CD1c-positive myeloid dendritic cell (primary cell): ENCODE measurements at regions not wholly inside any gene's neighbourhood (a gene's known extent, or its start where the extent isn't known, plus 50 kb on each side); places are given as distances from the start of the nearest gene placed in this dataset.
A peak's percentile ranks its signal among the peaks of the same experiment; 100 is the strongest.
"Not testable (repeated sequence)": the region's sequence is repeated elsewhere in the genome, so short reads cannot be mapped to it uniquely, and the experiment has no call there.

Experiments
- DNase-seq: peaks from one replicate; pipeline ENCODE4 v3.0.0-alpha.2; 2016; ENCODE audit errors: extremely low spot score

GRCh38 chr9:108456903-108457302 is 398.9 kb downstream of the ACTL7B start:
- no peak for DNase-seq

GRCh38 chr9:108445431-108446071 is 410.2 kb downstream of the ACTL7B start:
- no peak for DNase-seq

- no peak for DNase-seq
Measured at GRCh38 chr9:108444400-108445358, 411.1 kb downstream of the ACTL7B start.

GRCh38 chr9:108443741-108444140 is 412.0 kb downstream of the ACTL7B start:
- DNase-seq = no peak

GRCh38 chr9:108443019-108443633 is 412.7 kb downstream of the ACTL7B start:
- no peak for DNase-seq

- no peak for DNase-seq
Measured at GRCh38 chr9:108442627-108443018, 413.2 kb downstream of the ACTL7B start.

GRCh38 chr9:108441726-108442125 is 414.1 kb downstream of the ACTL7B start:
- DNase-seq = peak; percentile 32

GRCh38 chr9:108441251-108441650 is 414.5 kb downstream of the ACTL7B start:
- no peak for DNase-seq

- no peak for DNase-seq
Measured at GRCh38 chr9:108439947-108440346, 415.8 kb downstream of the ACTL7B start.

GRCh38 chr9:108437656-108438055 is 418.1 kb downstream of the ACTL7B start:
- DNase-seq = no peak

GRCh38 chr9:108436448-108436847 is 419.3 kb downstream of the ACTL7B start:
- peak; percentile 28 for DNase-seq

GRCh38 chr9:108434502-108434901 is 421.3 kb downstream of the ACTL7B start:
- DNase-seq = no peak

- no peak for DNase-seq
Measured at GRCh38 chr9:108434036-108434435, 421.8 kb downstream of the ACTL7B start.

GRCh38 chr9:108430655-108431054 is 425.1 kb downstream of the ACTL7B start:
- no peak for DNase-seq

- DNase-seq = no peak
Measured at GRCh38 chr9:108427751-108428150, 428.0 kb downstream of the ACTL7B start.

- not testable (repeated sequence) for DNase-seq
Measured at GRCh38 chr9:108426421-108426940, 429.3 kb downstream of the ACTL7B start.

GRCh38 chr9:108423433-108423832 is 432.4 kb downstream of the ACTL7B start:
- no peak for DNase-seq

GRCh38 chr9:108419379-108419778 is 436.4 kb downstream of the ACTL7B start:
- no peak for DNase-seq

GRCh38 chr9:108417726-108418125 is 438.1 kb downstream of the ACTL7B start:
- DNase-seq = no peak

- no peak for DNase-seq
Measured at GRCh38 chr9:108417312-108417711, 438.5 kb downstream of the ACTL7B start.

GRCh38 chr9:108416324-108416723 is 439.5 kb downstream of the ACTL7B start:
- DNase-seq = no peak

- no peak for DNase-seq
Measured at GRCh38 chr9:108413809-108414208, 442.0 kb downstream of the ACTL7B start.
